Liver (tissue), 8 donors: ENCODE measurements at regions not wholly inside any gene's neighbourhood (a gene's known extent, or its start where the extent isn't known, plus 50 kb on each side); places are given as distances from the start of the nearest gene placed in this dataset.

Source experiments
- DNase-seq: peaks from one replicate; pipeline ENCODE4 v3.0.0-alpha.2; 2017; ENCODE audit warnings: low spot score
- H3K27ac ChIP-seq, 2 donors: one replicate each; pipeline ENCODE4 v1.7.0; 2013; ENCODE audit warnings: inconsistent platforms in 2 of 2, low read length in 2 of 2, control low read depth in 1 of 2, low read depth in 1 of 2, mild to moderate bottlenecking in 1 of 2
- H3K27me3 ChIP-seq, 4 donors: one replicate each; pipeline versions ENCODE4 v1.6.1 to v1.7.0; 2013; ENCODE audit warnings: low read length in 3 of 4, inconsistent platforms in 1 of 4, mild to moderate bottlenecking in 1 of 4, moderate library complexity in 1 of 4; ENCODE audit not compliant: control insufficient read depth in 4 of 4, insufficient read depth in 4 of 4
- H3K36me3 ChIP-seq, 4 donors: one replicate each; pipeline versions ENCODE4 v1.6.1 to v1.7.0; 2013; ENCODE audit warnings: low read length in 3 of 4, mild to moderate bottlenecking in 3 of 4, low read depth in 1 of 4, moderate library complexity in 1 of 4; ENCODE audit not compliant: control insufficient read depth in 4 of 4, insufficient read depth in 3 of 4
- H3K4me1 ChIP-seq, 4 donors: one replicate each; pipeline versions ENCODE4 v1.6.1 to v1.7.0; 2013; ENCODE audit warnings: low read length in 3 of 4, mild to moderate bottlenecking in 3 of 4, moderate library complexity in 1 of 4; ENCODE audit not compliant: control insufficient read depth in 4 of 4, insufficient read depth in 4 of 4
- H3K4me3 ChIP-seq, 3 donors: one replicate each; pipeline versions ENCODE4 v1.6.1 to v1.7.0; 2013; ENCODE audit warnings: low read length in 3 of 3, control low read depth in 1 of 3, low read depth in 1 of 3, mild to moderate bottlenecking in 1 of 3
- H3K9ac ChIP-seq, 2 donors: one replicate each; pipeline ENCODE4 v1.7.0; 2013; ENCODE audit warnings: low read length in 2 of 2, mild to moderate bottlenecking in 2 of 2, moderate library complexity in 2 of 2, control low read depth in 1 of 2, low read depth in 1 of 2
- H3K9me3 ChIP-seq, 4 donors: one replicate each; pipeline versions ENCODE4 v1.6.1 to v1.7.0; 2013; ENCODE audit warnings: low read length in 3 of 4; ENCODE audit not compliant: control insufficient read depth in 4 of 4
- ATF3 ChIP-seq: IDR thresholded peaks from 2 replicates; pipeline ENCODE4 v1.6.1; 2016; ENCODE audit warnings: antibody characterized with exemption
- EGR1 ChIP-seq, 2 donors: IDR thresholded peaks; 2 replicates each; pipeline ENCODE4 v1.6.1; 2016 to 2018; ENCODE audit warnings: antibody characterized with exemption in 2 of 2, low read depth in 2 of 2
- FOXA1 ChIP-seq: IDR thresholded peaks from 2 replicates; pipeline ENCODE4 v1.6.1; 2016; ENCODE audit warnings: antibody characterized with exemption
- FOXA2 ChIP-seq: IDR thresholded peaks from 2 replicates; pipeline ENCODE4 v1.6.1; 2016; ENCODE audit warnings: antibody characterized with exemption
- GABPA ChIP-seq, 2 donors: IDR thresholded peaks in 1 of 2; conservative IDR thresholded peaks in 1 of 2; 2 replicates each; pipeline ENCODE4 v1.6.1; 2016; ENCODE audit warnings: antibody characterized with exemption in 2 of 2, mild to moderate bottlenecking in 1 of 2, moderate library complexity in 1 of 2
- HNF4A ChIP-seq, 2 donors: conservative IDR thresholded peaks; 2 replicates each; pipeline ENCODE4 v1.6.1; 2016; ENCODE audit warnings: antibody characterized with exemption in 2 of 2, mild to moderate bottlenecking in 2 of 2
- HNF4G ChIP-seq: IDR thresholded peaks from 2 replicates; pipeline ENCODE4 v1.6.1; 2016; ENCODE audit warnings: antibody characterized with exemption
- JUND ChIP-seq, 2 donors: IDR thresholded peaks; 2 replicates each; pipeline ENCODE4 v1.6.1; 2016; ENCODE audit warnings: antibody characterized with exemption in 2 of 2
- MAX ChIP-seq: IDR thresholded peaks from 2 replicates; pipeline ENCODE4 v1.6.1; 2016; ENCODE audit warnings: antibody characterized with exemption
- NR2F2 ChIP-seq: IDR thresholded peaks from 2 replicates; pipeline ENCODE4 v1.6.1; 2016; ENCODE audit warnings: antibody characterized with exemption
- RAD21 ChIP-seq, 2 donors: IDR thresholded peaks; 2 replicates each; pipeline ENCODE4 v1.6.1; 2016; ENCODE audit warnings: antibody characterized with exemption in 2 of 2, mild to moderate bottlenecking in 2 of 2
- REST ChIP-seq: IDR thresholded peaks from 2 replicates; pipeline ENCODE4 v1.6.1; 2016; ENCODE audit warnings: antibody characterized with exemption, mild to moderate bottlenecking
- RXRA ChIP-seq, 2 donors: IDR thresholded peaks; 2 replicates each; pipeline ENCODE4 v1.6.1; 2017 to 2018; ENCODE audit warnings: antibody characterized with exemption in 2 of 2, mild to moderate bottlenecking in 1 of 2
- SP1 ChIP-seq: IDR thresholded peaks from 2 replicates; pipeline ENCODE4 v1.6.1; 2018; ENCODE audit warnings: antibody characterized with exemption, mild to moderate bottlenecking
- TAF1 ChIP-seq: conservative IDR thresholded peaks from 2 replicates; pipeline ENCODE4 v1.6.1; 2016; ENCODE audit warnings: antibody characterized with exemption, mild to moderate bottlenecking
- YY1 ChIP-seq: IDR thresholded peaks from 2 replicates; pipeline ENCODE4 v1.6.1; 2016; ENCODE audit warnings: antibody characterized with exemption, mild to moderate bottlenecking
- ZBTB33 ChIP-seq: IDR thresholded peaks from 2 replicates; pipeline ENCODE4 v1.6.1; 2016; ENCODE audit warnings: antibody characterized with exemption
- WGBS: extraction: QIAGEN DNeasy Blood & Tissue Kit; methylation state at CpG from one replicate; pipeline ENCODE4 v1.1.7; 2013; 5-methylcytosine and 5-hydroxymethylcytosine counted together
- TF ChIP-seq, protein P1 (sequence below): fragments of 150-350 bp; IDR thresholded peaks from 2 replicates; pipeline ENCODE4 v1.5.1; 2017; ENCODE audit warnings: improper control_type of control experiment, low read depth, low read length; ENCODE audit not compliant: missing input control
- donor health status: healthy.
- donor health status: healthy.
- donor health status: healthy.
- donor health status: healthy.
- donor health status: healthy.

- H3K9me3 ChIP-seq, result no peaks in the 10 kb centered on the region
- peaks cover 0 to 32% (median 14%) of the 10 kb centered on the region in 4 donors for H3K4me1 ChIP-seq
- no peak overlapping the region for H3K4me3 ChIP-seq
- H3K9ac ChIP-seq, result no peak overlapping the region
- TF ChIP-seq HNF4A (conservative IDR thresholded peaks at IDR 0.05) (no peak), ATF3 (no peak), FOXA2 (no peak), RXRA (IDR thresholded peaks at IDR 0.05) (no peak), FOXA1 (no peak), EGR1 (IDR thresholded peaks at IDR 0.05; ENCODE audit: low read depth in 2 of 2) (no peak), ZBTB33 (no peak), YY1 (no peak), RAD21 (IDR thresholded peaks at IDR 0.05) (no peak), NR2F2 (no peak), JUND (IDR thresholded peaks at IDR 0.05) (no peak), TAF1 (no peak), MAX (no peak), SP1 (no peak)
- TF ChIP-seq, protein P1, sequence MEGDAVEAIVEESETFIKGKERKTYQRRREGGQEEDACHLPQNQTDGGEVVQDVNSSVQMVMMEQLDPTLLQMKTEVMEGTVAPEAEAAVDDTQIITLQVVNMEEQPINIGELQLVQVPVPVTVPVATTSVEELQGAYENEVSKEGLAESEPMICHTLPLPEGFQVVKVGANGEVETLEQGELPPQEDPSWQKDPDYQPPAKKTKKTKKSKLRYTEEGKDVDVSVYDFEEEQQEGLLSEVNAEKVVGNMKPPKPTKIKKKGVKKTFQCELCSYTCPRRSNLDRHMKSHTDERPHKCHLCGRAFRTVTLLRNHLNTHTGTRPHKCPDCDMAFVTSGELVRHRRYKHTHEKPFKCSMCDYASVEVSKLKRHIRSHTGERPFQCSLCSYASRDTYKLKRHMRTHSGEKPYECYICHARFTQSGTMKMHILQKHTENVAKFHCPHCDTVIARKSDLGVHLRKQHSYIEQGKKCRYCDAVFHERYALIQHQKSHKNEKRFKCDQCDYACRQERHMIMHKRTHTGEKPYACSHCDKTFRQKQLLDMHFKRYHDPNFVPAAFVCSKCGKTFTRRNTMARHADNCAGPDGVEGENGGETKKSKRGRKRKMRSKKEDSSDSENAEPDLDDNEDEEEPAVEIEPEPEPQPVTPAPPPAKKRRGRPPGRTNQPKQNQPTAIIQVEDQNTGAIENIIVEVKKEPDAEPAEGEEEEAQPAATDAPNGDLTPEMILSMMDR, result no peak
- H3K27me3 ChIP-seq, result no peaks in the 10 kb centered on the region
- no peak overlapping the region for H3K27ac ChIP-seq
- H3K36me3 ChIP-seq, result no peaks in the 10 kb centered on the region
- DNase-seq, result no peak
- 94% methylated on average over 1 of the region's 1 CpG for WGBS
Observed at GRCh38 chr6:16987996-16988395, 113.9 kb upstream of the STMND1 start.

DNA sequence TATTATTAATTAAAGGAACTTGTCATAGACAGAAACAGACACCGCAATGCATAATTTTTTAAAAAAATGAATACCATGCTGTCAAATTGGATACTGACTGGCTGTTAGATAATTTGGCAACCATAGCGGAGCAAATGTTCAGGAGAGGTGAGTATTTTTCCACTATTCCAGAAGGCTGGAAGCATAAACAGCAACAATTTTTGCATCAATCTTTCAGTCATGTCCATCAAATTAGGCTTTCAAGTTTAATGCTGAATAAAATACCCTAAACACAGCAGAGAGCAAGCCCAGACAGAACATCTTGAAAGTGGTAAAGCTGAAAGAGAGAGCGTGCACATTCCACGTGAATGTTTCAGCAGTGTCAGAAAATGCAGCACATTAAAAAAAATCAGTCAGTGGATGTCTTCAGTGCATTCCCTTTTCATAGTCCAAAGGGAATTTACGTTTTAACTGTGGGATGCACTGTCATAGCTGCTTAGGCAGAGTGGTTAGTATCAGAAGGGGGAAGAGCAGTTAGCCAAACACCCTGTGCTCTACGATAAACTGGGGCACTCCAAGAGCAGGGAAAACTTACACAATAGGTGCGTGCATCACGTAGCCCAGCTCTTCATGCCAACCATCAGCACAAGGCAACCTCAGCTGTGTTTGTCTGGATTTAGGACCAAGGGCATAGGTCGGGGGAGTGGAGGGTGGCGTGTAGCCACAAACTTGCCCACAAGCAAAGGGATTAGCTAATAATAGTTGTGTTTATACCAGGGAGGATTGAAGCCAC is 116.2 kb upstream of the STMND1 start:
- Histone ChIP-seq H3K9me3 (no peaks in the 10 kb centered on the region), H3K36me3 (no peaks in the 10 kb centered on the region), H3K27ac (peak overlapping the region; percentile 85 to 89), H3K4me1 (peaks cover 0 to 37% (median 18%) of the 10 kb centered on the region in 4 donors), H3K27me3 (no peaks in the 10 kb centered on the region), H3K4me3 (no peak overlapping the region), H3K9ac (peak overlapping the region in 1 of 2 donors; percentile 37)
- 26% methylated on average over 10 of the region's 10 CpGs for WGBS
- DNase-seq, result no peak
- TF ChIP-seq, protein P1, result no peak
- TF ChIP-seq RAD21 (IDR thresholded peaks at IDR 0.05) (peak; percentile 65 to 72), FOXA2 (peak; percentile 92), HNF4A (conservative IDR thresholded peaks at IDR 0.05) (peak; percentile 100), MAX (peak; percentile 97), JUND (IDR thresholded peaks at IDR 0.05) (peak; percentile 91), REST (peak; percentile 91), ATF3 (peak; percentile 79), TAF1 (no peak), HNF4G (peak; percentile 99), GABPA (IDR thresholded peaks at IDR 0.05 in 1 of 2, conservative IDR thresholded peaks at IDR 0.05 in 1 of 2) (peak in 1 of 2 donors; percentile 53), EGR1 (IDR thresholded peaks at IDR 0.05; ENCODE audit: low read depth in 2 of 2) (peak in 1 of 2 donors; percentile 88)
